ENCODE measurements at regions not wholly inside any gene's neighbourhood (a gene's known extent, or its start where the extent isn't known, plus 50 kb on each side); places are given as distances from the start of the nearest gene placed in this dataset.

DNA sequence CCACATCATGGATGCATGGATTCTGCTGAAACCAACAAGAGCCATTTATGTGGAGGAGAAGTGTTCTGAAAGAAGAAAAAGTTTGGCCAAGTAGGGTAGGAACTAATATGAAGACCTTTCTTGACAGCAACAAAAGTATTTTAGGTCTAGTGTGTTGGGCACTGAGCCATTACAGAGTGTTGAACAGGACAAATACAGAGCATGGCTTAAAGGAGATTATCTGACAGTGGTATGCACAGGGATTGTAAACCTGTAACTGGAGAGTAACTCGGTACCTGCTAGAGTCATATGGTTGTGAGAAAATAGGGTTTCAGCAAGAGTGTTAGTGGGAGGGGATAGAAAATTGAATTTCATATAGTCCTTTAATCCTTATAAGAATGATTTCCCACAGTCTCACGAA, 513.2 kb upstream of the WWC1 start:
- TF ChIP-seq POLR2A (IDR thresholded peaks at IDR 0.05; ENCODE audit: extremely low read depth, insufficient read length), result no peak
- TF ChIP-seq, protein P1, sequence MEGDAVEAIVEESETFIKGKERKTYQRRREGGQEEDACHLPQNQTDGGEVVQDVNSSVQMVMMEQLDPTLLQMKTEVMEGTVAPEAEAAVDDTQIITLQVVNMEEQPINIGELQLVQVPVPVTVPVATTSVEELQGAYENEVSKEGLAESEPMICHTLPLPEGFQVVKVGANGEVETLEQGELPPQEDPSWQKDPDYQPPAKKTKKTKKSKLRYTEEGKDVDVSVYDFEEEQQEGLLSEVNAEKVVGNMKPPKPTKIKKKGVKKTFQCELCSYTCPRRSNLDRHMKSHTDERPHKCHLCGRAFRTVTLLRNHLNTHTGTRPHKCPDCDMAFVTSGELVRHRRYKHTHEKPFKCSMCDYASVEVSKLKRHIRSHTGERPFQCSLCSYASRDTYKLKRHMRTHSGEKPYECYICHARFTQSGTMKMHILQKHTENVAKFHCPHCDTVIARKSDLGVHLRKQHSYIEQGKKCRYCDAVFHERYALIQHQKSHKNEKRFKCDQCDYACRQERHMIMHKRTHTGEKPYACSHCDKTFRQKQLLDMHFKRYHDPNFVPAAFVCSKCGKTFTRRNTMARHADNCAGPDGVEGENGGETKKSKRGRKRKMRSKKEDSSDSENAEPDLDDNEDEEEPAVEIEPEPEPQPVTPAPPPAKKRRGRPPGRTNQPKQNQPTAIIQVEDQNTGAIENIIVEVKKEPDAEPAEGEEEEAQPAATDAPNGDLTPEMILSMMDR (IDR thresholded peaks at IDR 0.05; ENCODE audit: low read depth, low read length), result no peak

All from NB4 (cell line).